SK-N-SH treated with all-trans-retinoic acid at 6 μM for 48 hours (cell line): ENCODE measurements at regions not wholly inside any gene's neighbourhood (a gene's known extent, or its start where the extent isn't known, plus 50 kb on each side); places are given as distances from the start of the nearest gene placed in this dataset.

Experiments
- ATAC-seq: fragments of 200-7000 bp; cut with Tn5 transposase; 3 replicates; pipeline ENCODE4 v1.9.1; 2020; ENCODE audit warnings: mild to moderate bottlenecking, moderate library complexity
- ARNTL ChIP-seq: fragments of 450-650 bp; formaldehyde crosslinking; IDR thresholded peaks from 2 replicates; pipeline ENCODE4 v1.5.0; 2020; ENCODE audit warnings: low read depth, mild to moderate bottlenecking, moderate library complexity, borderline replicate concordance
- BACH2 ChIP-seq: fragments of 250-450 bp; sonication (Bioruptor Pico); IDR thresholded peaks from 2 replicates; pipeline ENCODE4 v1.9.0; 2021; ENCODE audit warnings: mild to moderate bottlenecking, borderline replicate concordance
- CREB5 ChIP-seq: fragments of 250-450 bp; sonication (Bioruptor Pico); IDR thresholded peaks from 2 replicates; pipeline ENCODE4 v1.5.1; 2020; ENCODE audit warnings: low read depth, mild to moderate bottlenecking, moderate library complexity
- CSDC2 ChIP-seq: fragments of 250-450 bp; sonication (Bioruptor Pico); IDR thresholded peaks from 2 replicates; pipeline ENCODE4 v1.5.0; 2020; ENCODE audit warnings: mild to moderate bottlenecking, moderate library complexity
- ESRRG ChIP-seq: fragments of 250-450 bp; sonication (Bioruptor Pico); IDR thresholded peaks from 2 replicates; pipeline ENCODE4 v1.6.1; 2021; ENCODE audit warnings: mild to moderate bottlenecking
- GLIS3 ChIP-seq: fragments of 250-450 bp; sonication (Bioruptor Pico); IDR thresholded peaks from 2 replicates; pipeline ENCODE4 v1.5.0; 2020; ENCODE audit warnings: mild to moderate bottlenecking, moderate library complexity
- ISL1 ChIP-seq: fragments of 250-450 bp; sonication (Bioruptor Pico); IDR thresholded peaks from 2 replicates; pipeline ENCODE4 v2.1.2; 2022; ENCODE audit warnings: mild to moderate bottlenecking, moderate library complexity
- OSR1 ChIP-seq: fragments of 250-450 bp; sonication (Bioruptor Pico); IDR thresholded peaks from 2 replicates; pipeline ENCODE4 v1.8.0; 2022; ENCODE audit warnings: moderate library complexity, mild to moderate bottlenecking, inconsistent platforms
- PATZ1 ChIP-seq: fragments of 250-450 bp; sonication (Bioruptor Pico); IDR thresholded peaks from 2 replicates; pipeline ENCODE4 v1.8.0; 2020; ENCODE audit warnings: mild to moderate bottlenecking, moderate library complexity, borderline replicate concordance
- PPARA ChIP-seq: fragments of 250-450 bp; sonication (Bioruptor Pico); IDR thresholded peaks from 2 replicates; pipeline ENCODE4 v1.5.0; 2020; ENCODE audit warnings: mild to moderate bottlenecking, borderline replicate concordance
- RARB ChIP-seq: fragments of 250-450 bp; sonication (Bioruptor Pico); IDR thresholded peaks from 2 replicates; pipeline ENCODE4 v1.8.0; 2021; ENCODE audit warnings: mild to moderate bottlenecking, moderate library complexity
- SNAI2 ChIP-seq: fragments of 250-450 bp; sonication (Bioruptor Pico); IDR thresholded peaks from 2 replicates; pipeline ENCODE4 v1.5.0; 2020; ENCODE audit warnings: mild to moderate bottlenecking, moderate library complexity
- TCF4 ChIP-seq: fragments of 250-450 bp; sonication (Bioruptor Pico); IDR thresholded peaks from 2 replicates; pipeline ENCODE4 v1.8.0; 2021; ENCODE audit warnings: mild to moderate bottlenecking, moderate library complexity, borderline replicate concordance
- TOX ChIP-seq: fragments of 250-450 bp; sonication (Bioruptor Pico); IDR thresholded peaks from 2 replicates; pipeline ENCODE4 v1.8.0; 2021; ENCODE audit warnings: mild to moderate bottlenecking, moderate library complexity, borderline replicate concordance
- ZC3H10 ChIP-seq: fragments of 250-450 bp; sonication (Bioruptor Pico); IDR thresholded peaks from 2 replicates; pipeline ENCODE4 v1.5.1; 2021; ENCODE audit warnings: mild to moderate bottlenecking, moderate library complexity
- ZFP3 ChIP-seq: fragments of 250-450 bp; sonication (Bioruptor Pico); IDR thresholded peaks from 2 replicates; pipeline ENCODE4 v1.5.0; 2020; ENCODE audit warnings: mild to moderate bottlenecking, moderate library complexity
- ZFP30 ChIP-seq: fragments of 450-650 bp; formaldehyde crosslinking; IDR thresholded peaks from 2 replicates; pipeline ENCODE4 v1.5.0; 2022; ENCODE audit warnings: mild to moderate bottlenecking, moderate library complexity
- ZNF565 ChIP-seq: fragments of 450-650 bp; formaldehyde crosslinking; conservative IDR thresholded peaks from 2 replicates; pipeline ENCODE4 v1.5.0; 2020; ENCODE audit warnings: low read depth, mild to moderate bottlenecking, moderate library complexity
- ZNF70 ChIP-seq: fragments of 450-650 bp; formaldehyde crosslinking; IDR thresholded peaks from 2 replicates; pipeline ENCODE4 v1.5.0; 2020; ENCODE audit warnings: mild to moderate bottlenecking, moderate library complexity
- ZNF8 ChIP-seq: fragments of 450-650 bp; formaldehyde crosslinking; IDR thresholded peaks from 2 replicates; pipeline ENCODE4 v1.5.0; 2020; ENCODE audit warnings: mild to moderate bottlenecking, moderate library complexity
- TF ChIP-seq, protein P1 (sequence below): fragments of 250-450 bp; sonication (Bioruptor Pico); IDR thresholded peaks from 2 replicates; pipeline ENCODE4 v1.5.0; 2020; ENCODE audit warnings: mild to moderate bottlenecking, moderate library complexity
- TF ChIP-seq, protein P2 (sequence below): fragments of 250-450 bp; sonication (Bioruptor Pico); IDR thresholded peaks from 2 replicates; pipeline ENCODE4 v1.8.0; 2021; ENCODE audit warnings: low read depth, mild to moderate bottlenecking, moderate library complexity, borderline replicate concordance
- TF ChIP-seq, protein P3 (sequence below): fragments of 250-450 bp; sonication (Bioruptor Pico); IDR thresholded peaks from 2 replicates; pipeline ENCODE4 v1.5.1; 2021; ENCODE audit warnings: mild to moderate bottlenecking, moderate library complexity

DNA sequence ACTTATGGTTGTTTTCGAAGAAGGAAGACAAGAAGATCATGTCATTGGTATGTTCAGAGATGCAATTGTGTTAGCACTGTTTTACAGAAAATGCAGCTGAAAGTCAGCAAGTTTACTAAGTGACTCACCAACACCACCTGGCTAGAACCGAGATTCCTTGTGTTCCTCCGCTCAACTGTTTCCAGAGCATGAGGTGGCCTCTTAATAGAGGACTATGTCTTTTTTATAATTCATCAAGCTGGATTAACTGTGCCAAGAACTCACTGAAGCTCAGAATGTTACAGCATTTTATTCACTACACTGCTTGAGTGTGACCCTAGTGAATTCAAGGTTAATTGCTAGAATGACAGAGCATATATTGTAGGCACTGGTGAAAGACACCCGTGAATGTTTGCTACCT lies 1573.5 kb upstream of the TENM3 start:
- no peak for TF ChIP-seq ZFP3 (CRISPR knock-in tag)
- TF ChIP-seq GLIS3 (CRISPR knock-in tag) = no peak
- ATAC-seq = no peak

- no peak for TF ChIP-seq BACH2
- ATAC-seq = no peak
Observed at GRCh38 chr4:180674619-180675358, 1568.4 kb upstream of the TENM3 start.

DNA sequence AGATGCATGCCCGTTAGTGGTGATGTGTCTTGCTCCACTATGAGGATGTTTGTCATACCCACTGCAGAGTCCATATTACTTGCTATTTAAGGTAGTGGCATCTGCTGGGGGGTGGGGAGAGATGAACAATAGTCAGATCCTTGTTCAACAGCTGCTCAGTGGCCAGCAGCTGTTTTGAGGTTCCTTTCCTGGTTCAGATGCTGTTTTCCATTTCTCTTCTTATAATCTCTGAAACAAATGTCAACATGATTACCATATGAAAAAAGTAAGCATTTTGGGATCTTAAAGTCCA lies 1567.9 kb upstream of the TENM3 start:
- TF ChIP-seq CREB5 (CRISPR knock-in tag) (no peak), TCF4 (no peak), TOX (CRISPR knock-in tag) (no peak), ZNF8 (CRISPR knock-in tag) (no peak), ZNF70 (CRISPR knock-in tag) (no peak), CSDC2 (CRISPR knock-in tag) (no peak), ARNTL (no peak), ISL1 (no peak), PATZ1 (CRISPR knock-in tag) (no peak), ZNF565 (CRISPR knock-in tag) (no peak), ESRRG (CRISPR knock-in tag) (no peak), ZFP30 (CRISPR knock-in tag) (no peak), BACH2 (no peak), ZC3H10 (CRISPR knock-in tag) (no peak)
- TF ChIP-seq, protein P1, sequence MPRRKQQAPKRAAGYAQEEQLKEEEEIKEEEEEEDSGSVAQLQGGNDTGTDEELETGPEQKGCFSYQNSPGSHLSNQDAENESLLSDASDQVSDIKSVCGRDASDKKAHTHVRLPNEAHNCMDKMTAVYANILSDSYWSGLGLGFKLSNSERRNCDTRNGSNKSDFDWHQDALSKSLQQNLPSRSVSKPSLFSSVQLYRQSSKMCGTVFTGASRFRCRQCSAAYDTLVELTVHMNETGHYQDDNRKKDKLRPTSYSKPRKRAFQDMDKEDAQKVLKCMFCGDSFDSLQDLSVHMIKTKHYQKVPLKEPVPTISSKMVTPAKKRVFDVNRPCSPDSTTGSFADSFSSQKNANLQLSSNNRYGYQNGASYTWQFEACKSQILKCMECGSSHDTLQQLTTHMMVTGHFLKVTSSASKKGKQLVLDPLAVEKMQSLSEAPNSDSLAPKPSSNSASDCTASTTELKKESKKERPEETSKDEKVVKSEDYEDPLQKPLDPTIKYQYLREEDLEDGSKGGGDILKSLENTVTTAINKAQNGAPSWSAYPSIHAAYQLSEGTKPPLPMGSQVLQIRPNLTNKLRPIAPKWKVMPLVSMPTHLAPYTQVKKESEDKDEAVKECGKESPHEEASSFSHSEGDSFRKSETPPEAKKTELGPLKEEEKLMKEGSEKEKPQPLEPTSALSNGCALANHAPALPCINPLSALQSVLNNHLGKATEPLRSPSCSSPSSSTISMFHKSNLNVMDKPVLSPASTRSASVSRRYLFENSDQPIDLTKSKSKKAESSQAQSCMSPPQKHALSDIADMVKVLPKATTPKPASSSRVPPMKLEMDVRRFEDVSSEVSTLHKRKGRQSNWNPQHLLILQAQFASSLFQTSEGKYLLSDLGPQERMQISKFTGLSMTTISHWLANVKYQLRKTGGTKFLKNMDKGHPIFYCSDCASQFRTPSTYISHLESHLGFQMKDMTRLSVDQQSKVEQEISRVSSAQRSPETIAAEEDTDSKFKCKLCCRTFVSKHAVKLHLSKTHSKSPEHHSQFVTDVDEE (CRISPR knock-in tag) = no peak
- TF ChIP-seq, protein P2, sequence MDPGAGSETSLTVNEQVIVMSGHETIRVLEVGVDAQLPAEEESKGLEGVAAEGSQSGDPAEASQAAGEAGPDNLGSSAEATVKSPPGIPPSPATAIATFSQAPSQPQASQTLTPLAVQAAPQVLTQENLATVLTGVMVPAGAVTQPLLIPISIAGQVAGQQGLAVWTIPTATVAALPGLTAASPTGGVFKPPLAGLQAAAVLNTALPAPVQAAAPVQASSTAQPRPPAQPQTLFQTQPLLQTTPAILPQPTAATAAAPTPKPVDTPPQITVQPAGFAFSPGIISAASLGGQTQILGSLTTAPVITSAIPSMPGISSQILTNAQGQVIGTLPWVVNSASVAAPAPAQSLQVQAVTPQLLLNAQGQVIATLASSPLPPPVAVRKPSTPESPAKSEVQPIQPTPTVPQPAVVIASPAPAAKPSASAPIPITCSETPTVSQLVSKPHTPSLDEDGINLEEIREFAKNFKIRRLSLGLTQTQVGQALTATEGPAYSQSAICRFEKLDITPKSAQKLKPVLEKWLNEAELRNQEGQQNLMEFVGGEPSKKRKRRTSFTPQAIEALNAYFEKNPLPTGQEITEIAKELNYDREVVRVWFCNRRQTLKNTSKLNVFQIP (CRISPR knock-in tag) = no peak
- TF ChIP-seq, protein P3, sequence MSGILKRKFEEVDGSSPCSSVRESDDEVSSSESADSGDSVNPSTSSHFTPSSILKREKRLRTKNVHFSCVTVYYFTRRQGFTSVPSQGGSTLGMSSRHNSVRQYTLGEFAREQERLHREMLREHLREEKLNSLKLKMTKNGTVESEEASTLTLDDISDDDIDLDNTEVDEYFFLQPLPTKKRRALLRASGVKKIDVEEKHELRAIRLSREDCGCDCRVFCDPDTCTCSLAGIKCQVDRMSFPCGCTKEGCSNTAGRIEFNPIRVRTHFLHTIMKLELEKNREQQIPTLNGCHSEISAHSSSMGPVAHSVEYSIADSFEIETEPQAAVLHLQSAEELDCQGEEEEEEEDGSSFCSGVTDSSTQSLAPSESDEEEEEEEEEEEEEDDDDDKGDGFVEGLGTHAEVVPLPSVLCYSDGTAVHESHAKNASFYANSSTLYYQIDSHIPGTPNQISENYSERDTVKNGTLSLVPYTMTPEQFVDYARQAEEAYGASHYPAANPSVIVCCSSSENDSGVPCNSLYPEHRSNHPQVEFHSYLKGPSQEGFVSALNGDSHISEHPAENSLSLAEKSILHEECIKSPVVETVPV = no peak
- no peak for ATAC-seq

- no peak for ATAC-seq
- TF ChIP-seq ZNF70 (CRISPR knock-in tag) (no peak), RARB (CRISPR knock-in tag) (no peak), PPARA (CRISPR knock-in tag) (no peak), ZFP30 (CRISPR knock-in tag) (no peak), SNAI2 (CRISPR knock-in tag) (no peak), TOX (CRISPR knock-in tag) (no peak), ESRRG (CRISPR knock-in tag) (no peak), TCF4 (no peak), ZC3H10 (CRISPR knock-in tag) (no peak), OSR1 (CRISPR knock-in tag) (no peak), GLIS3 (CRISPR knock-in tag) (no peak), PATZ1 (CRISPR knock-in tag) (no peak), ZNF565 (CRISPR knock-in tag) (no peak)
- TF ChIP-seq, protein P2 (CRISPR knock-in tag) = no peak
- TF ChIP-seq, all 23 proteins: peak for 0
Observed at GRCh38 chr4:180680305-180680704, 1562.9 kb upstream of the TENM3 start.
